ENCODE measurements at regions not wholly inside any gene's neighbourhood (a gene's known extent, or its start where the extent isn't known, plus 50 kb on each side); places are given as distances from the start of the nearest gene placed in this dataset.

- Histone ChIP-seq H3K9me3 (replicated peaks; ENCODE audit: control insufficient read depth, insufficient read depth, low read length) (no peaks in the 10 kb centered on the region), H4K20me1 (replicated peaks; ENCODE audit: control insufficient read depth, extremely low read depth, insufficient read depth, low read length) (no peaks in the 10 kb centered on the region), H3K27ac (ENCODE audit: insufficient read depth, low read depth, low read length) (peak overlapping the region; percentile 47), H3K4me3 (replicated peaks in 1 of 3; ENCODE audit: insufficient read depth in 1 of 3, low read depth in 1 of 3, low read length in 3 of 3) (no peak overlapping the region), H3K36me3 (ENCODE audit: control insufficient read depth in 2 of 2, extremely low read depth in 1 of 2, insufficient read depth in 2 of 2, low read length in 2 of 2) (no peaks in the 10 kb centered on the region), H3K79me2 (ENCODE audit: control insufficient read depth, insufficient read depth, low read length) (no peaks in the 10 kb centered on the region), H3K9me1 (replicated peaks; ENCODE audit: control insufficient read depth, extremely low read depth, insufficient read depth, low read length) (no peaks in the 10 kb centered on the region), H3K9ac (replicated peaks; ENCODE audit: extremely low read depth, insufficient read depth, low read length) (no peak overlapping the region), H3K4me1 (ENCODE audit: control insufficient read depth, extremely low read depth, insufficient read depth, low read length) (peaks cover 24% of the 10 kb centered on the region), H2AFZ (ENCODE audit: low read depth, low read length) (peak overlapping the region; percentile 6), H3K4me2 (ENCODE audit: insufficient read depth, low read length) (peak overlapping the region; percentile 54), H3K27me3 (ENCODE audit: control insufficient read depth in 2 of 2, insufficient read depth in 2 of 2, low read length in 2 of 2) (no peaks in the 10 kb centered on the region)
- peak; percentile 100 for TF ChIP-seq GATA2 (IDR thresholded peaks at IDR 0.05; ENCODE audit: insufficient read depth, insufficient read length, low read depth, low read length)
- no peak for TF ChIP-seq MYC (IDR thresholded peaks at IDR 0.05; ENCODE audit: low read depth, low read length)
- TF ChIP-seq, protein P1, sequence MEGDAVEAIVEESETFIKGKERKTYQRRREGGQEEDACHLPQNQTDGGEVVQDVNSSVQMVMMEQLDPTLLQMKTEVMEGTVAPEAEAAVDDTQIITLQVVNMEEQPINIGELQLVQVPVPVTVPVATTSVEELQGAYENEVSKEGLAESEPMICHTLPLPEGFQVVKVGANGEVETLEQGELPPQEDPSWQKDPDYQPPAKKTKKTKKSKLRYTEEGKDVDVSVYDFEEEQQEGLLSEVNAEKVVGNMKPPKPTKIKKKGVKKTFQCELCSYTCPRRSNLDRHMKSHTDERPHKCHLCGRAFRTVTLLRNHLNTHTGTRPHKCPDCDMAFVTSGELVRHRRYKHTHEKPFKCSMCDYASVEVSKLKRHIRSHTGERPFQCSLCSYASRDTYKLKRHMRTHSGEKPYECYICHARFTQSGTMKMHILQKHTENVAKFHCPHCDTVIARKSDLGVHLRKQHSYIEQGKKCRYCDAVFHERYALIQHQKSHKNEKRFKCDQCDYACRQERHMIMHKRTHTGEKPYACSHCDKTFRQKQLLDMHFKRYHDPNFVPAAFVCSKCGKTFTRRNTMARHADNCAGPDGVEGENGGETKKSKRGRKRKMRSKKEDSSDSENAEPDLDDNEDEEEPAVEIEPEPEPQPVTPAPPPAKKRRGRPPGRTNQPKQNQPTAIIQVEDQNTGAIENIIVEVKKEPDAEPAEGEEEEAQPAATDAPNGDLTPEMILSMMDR (IDR thresholded peaks at IDR 0.05; ENCODE audit: extremely low read depth in 1 of 2, insufficient read depth in 1 of 2, low read depth in 1 of 2, low read length in 2 of 2) = no peak
- no peak for TF ChIP-seq JUN (IDR thresholded peaks at IDR 0.05; ENCODE audit: borderline replicate concordance, insufficient read depth, insufficient read length, low read depth)
- TF ChIP-seq MAX (IDR thresholded peaks at IDR 0.05; ENCODE audit: insufficient read depth, insufficient read length) = no peak
- TF ChIP-seq POLR2A (IDR thresholded peaks at IDR 0.05; ENCODE audit: low read depth, low read length) = peak; percentile 50
- TF ChIP-seq FOS (IDR thresholded peaks at IDR 0.05; ENCODE audit: borderline replicate concordance, insufficient read depth, low read length) = peak; percentile 71
- no peak for TF ChIP-seq EZH2 (IDR thresholded peaks at IDR 0.05; ENCODE audit: borderline replicate concordance, low read depth, low read length, severe bottlenecking)
- peak; percentile 77 for TF ChIP-seq POLR2AphosphoS5 (IDR thresholded peaks at IDR 0.05; ENCODE audit: insufficient read depth, low read depth, low read length)
- peak; percentile 87 for DNase-seq (ENCODE audit: low read depth, low spot score)
- FAIRE-seq = peak; percentile 46
- dilution Hi-C loops (cut with MboI; ENCODE audit: extremely low pct_ligation_motif_present, low sequenced_read_pairs) = no loop called here
- POLR2A ChIA-PET = no interaction called here
- CTCF ChIA-PET = interaction anchor here (0.9 to 4.5 kb wide), 12 partner anchors 11 to 1018 kb away, joined by 3 to 60 read pairs (median 6); no protein-coding TSS in a partner anchor
- no TSS peak for BruUV-seq (replicated peaks)
- intact Hi-C loops (cut with micrococcal nuclease) = loop anchor here (1.0 to 10.0 kb wide), 2 partner anchors 34 to 202 kb away; no protein-coding TSS in a partner anchor
Observed at GRCh38 chr4:18566970-18567799, 545.6 kb upstream of the LCORL start.

Measured in endothelial cell of umbilical vein (primary cell).